ENCODE measurements at regions not wholly inside any gene's neighbourhood (a gene's known extent, or its start where the extent isn't known, plus 50 kb on each side); places are given as distances from the start of the nearest gene placed in this dataset.

- TF ChIP-seq GATA2 (IDR thresholded peaks at IDR 0.05; ENCODE audit: low read depth, low read length) (no peak), GATA3 (IDR thresholded peaks at IDR 0.05; ENCODE audit: low read depth, low read length) (no peak)
These were observed 164.0 kb downstream of the SOX9 start for GRCh38 chr17:72284806-72285205.
